NCI-H1694 treated with DMSO at 0.1 percent for 48 hours (cell line): ENCODE measurements at regions not wholly inside any gene's neighbourhood (a gene's known extent, or its start where the extent isn't known, plus 50 kb on each side); places are given as distances from the start of the nearest gene placed in this dataset.

ENCODE experiments used
- DNase-seq: peaks from one replicate; lab custom pipeline; 2025; lab: John Stamatoyannopoulos, UW

- DNase-seq = no peak
Measured at GRCh38 chr7:81648716-81649115, 121.1 kb downstream of the HGF start.

- no peak for DNase-seq
Measured at GRCh38 chr7:81645435-81645834, 124.4 kb downstream of the HGF start.

- DNase-seq = no peak
Measured at GRCh38 chr7:81641873-81642272, 128.0 kb downstream of the HGF start.

GRCh38 chr7:81638198-81638597, 131.6 kb downstream of the HGF start:
- DNase-seq = no peak

- no peak for DNase-seq
Measured at GRCh38 chr7:81637534-81637933, 132.3 kb downstream of the HGF start.

- DNase-seq = no peak
Measured at GRCh38 chr7:81632418-81632817, 137.4 kb downstream of the HGF start.

- DNase-seq = no peak
Measured at GRCh38 chr7:81630600-81630999, 139.2 kb downstream of the HGF start.

- DNase-seq = no peak
Measured at GRCh38 chr7:81629702-81630101, 140.1 kb downstream of the HGF start.

- no peak for DNase-seq
Measured at GRCh38 chr7:81628951-81629350, 140.9 kb downstream of the HGF start.

GRCh38 chr7:81627536-81628287, 142.1 kb downstream of the HGF start:
- no peak for DNase-seq

- no peak for DNase-seq
Measured at GRCh38 chr7:81626008-81626407, 143.8 kb downstream of the HGF start.

- no peak for DNase-seq
Measured at GRCh38 chr7:81624650-81625631, 144.9 kb downstream of the HGF start.

GRCh38 chr7:81624021-81624592, 145.7 kb downstream of the HGF start:
- DNase-seq = no peak

- DNase-seq = no peak
Measured at GRCh38 chr7:81623251-81623855, 146.5 kb downstream of the HGF start.

GRCh38 chr7:81621893-81622292, 148.0 kb downstream of the HGF start:
- no peak for DNase-seq

GRCh38 chr7:81618396-81619014, 151.3 kb downstream of the HGF start:
- no peak for DNase-seq

- DNase-seq = no peak
Measured at GRCh38 chr7:81616951-81617350, 152.9 kb downstream of the HGF start.

GRCh38 chr7:81611805-81612204, 158.0 kb downstream of the HGF start:
- DNase-seq = no peak

GRCh38 chr7:81611040-81611439, 158.8 kb downstream of the HGF start:
- no peak for DNase-seq

GRCh38 chr7:81608748-81609382, 161.0 kb downstream of the HGF start:
- DNase-seq = no peak

- DNase-seq = no peak
Measured at GRCh38 chr7:81607987-81608386, 161.9 kb downstream of the HGF start.
